AG10803 (cell line): ENCODE measurements at regions not wholly inside any gene's neighbourhood (a gene's known extent, or its start where the extent isn't known, plus 50 kb on each side); places are given as distances from the start of the nearest gene placed in this dataset.

ENCODE experiments used
- DNase-seq: peaks from one replicate; pipeline ENCODE4 v3.0.0; 2010; ENCODE audit warnings: low read depth
- H3K4me3 ChIP-seq: 2 replicates; pipeline ENCODE4 v1.5.1; 2011; ENCODE audit warnings: mild to moderate bottlenecking, low read length, control low read depth
- CTCF ChIP-seq: conservative IDR thresholded peaks from 2 replicates; pipeline ENCODE4 v1.5.1; 2011; ENCODE audit warnings: mild to moderate bottlenecking, low read length, control low read depth, inconsistent platforms

DNA sequence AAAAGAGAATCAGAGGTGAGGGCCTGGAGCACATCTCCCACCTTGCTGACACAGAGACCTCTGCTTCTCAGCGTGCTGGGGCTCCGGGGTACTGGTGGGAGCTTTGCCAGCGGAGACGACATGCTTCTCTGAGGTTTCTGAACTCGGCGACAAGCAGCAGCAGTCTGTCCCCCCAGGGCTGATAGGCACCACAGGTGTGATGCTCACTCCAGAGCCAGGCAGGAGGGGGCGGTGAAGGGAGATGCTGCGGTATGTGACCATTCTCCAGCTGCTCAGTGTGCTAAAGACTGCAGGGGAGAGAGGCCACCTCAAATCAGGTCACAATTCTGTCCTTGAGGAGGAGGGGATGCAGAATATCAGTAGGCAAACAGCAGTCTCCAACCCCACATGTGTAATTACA lies 219.9 kb downstream of the ALDH8A1 start:
- no peak overlapping the region for H3K4me3 ChIP-seq
- TF ChIP-seq CTCF: no peak
- no peak for DNase-seq

DNA sequence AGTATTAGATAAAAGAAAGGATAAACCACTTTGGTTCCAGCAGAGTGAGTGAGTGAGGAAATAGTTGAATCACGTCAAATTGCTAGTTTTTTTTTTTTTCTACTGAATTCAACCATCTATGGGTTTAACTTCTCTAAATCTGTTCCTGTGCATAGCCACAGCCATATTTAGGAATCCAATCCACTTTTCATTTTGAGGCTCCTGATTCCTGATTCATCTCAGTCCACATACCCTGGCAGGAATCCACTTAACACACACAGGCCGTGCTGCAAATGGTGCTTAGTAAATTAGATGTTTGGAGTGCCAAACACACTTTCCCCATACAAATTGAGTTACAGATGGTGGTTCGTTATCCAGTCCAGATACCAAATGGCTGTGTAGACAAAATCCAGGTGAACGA lies 220.3 kb downstream of the ALDH8A1 start:
- no peak for TF ChIP-seq CTCF
- H3K4me3 ChIP-seq: no peak overlapping the region
- DNase-seq: no peak

- TF ChIP-seq CTCF: no peak
- DNase-seq: no peak
- H3K4me3 ChIP-seq: no peak overlapping the region
Measured at GRCh38 chr6:134727081-134727480, 222.8 kb downstream of the ALDH8A1 start.

DNA sequence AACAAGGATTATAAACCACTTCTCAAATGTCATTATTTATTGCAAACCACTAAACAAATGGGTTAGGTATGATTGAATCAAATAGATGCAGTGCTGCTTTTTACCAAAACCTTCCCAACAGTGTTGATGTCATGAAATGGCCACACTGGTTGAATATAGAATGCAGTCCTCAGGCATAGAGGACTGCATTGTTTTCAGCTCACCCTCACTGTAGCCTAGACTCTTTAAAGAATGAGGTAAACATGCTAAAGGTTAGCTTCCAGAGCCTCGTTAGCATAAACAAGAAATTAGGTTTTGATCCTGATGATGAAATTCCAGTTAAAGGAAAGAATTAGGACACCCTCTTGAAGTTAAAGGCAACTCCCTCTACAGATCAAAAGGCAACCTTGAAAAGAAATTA lies 224.3 kb downstream of the ALDH8A1 start:
- TF ChIP-seq CTCF: no peak
- DNase-seq: no peak
- H3K4me3 ChIP-seq: no peak overlapping the region

DNA sequence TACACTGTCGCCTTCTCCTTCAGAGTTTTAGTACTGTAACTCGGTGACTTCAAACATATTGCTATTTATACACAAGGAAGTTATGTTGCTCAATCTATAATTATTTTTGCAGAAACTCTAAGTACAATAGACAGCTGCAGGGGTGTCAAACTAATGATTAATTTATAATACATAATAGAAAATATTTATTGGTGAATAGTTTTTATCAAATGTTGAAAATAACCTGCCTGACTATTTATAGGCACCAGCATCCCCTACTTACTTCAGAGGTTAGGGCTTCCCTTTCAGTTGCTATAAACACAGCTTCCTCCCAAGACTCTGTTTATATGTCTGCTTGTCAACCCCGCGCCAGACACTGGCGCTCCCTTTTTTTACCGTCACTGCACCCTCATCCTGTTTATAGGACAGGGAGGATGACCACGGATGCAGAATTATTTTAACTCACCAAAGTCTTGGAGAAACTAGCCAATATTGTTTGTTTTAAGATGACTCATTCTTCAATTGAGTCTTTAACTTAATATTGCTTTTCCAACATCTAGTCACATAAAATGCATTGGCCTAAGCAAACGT lies 225.0 kb downstream of the ALDH8A1 start:
- no peak for TF ChIP-seq CTCF
- no peak overlapping the region for H3K4me3 ChIP-seq
- DNase-seq: no peak

DNA sequence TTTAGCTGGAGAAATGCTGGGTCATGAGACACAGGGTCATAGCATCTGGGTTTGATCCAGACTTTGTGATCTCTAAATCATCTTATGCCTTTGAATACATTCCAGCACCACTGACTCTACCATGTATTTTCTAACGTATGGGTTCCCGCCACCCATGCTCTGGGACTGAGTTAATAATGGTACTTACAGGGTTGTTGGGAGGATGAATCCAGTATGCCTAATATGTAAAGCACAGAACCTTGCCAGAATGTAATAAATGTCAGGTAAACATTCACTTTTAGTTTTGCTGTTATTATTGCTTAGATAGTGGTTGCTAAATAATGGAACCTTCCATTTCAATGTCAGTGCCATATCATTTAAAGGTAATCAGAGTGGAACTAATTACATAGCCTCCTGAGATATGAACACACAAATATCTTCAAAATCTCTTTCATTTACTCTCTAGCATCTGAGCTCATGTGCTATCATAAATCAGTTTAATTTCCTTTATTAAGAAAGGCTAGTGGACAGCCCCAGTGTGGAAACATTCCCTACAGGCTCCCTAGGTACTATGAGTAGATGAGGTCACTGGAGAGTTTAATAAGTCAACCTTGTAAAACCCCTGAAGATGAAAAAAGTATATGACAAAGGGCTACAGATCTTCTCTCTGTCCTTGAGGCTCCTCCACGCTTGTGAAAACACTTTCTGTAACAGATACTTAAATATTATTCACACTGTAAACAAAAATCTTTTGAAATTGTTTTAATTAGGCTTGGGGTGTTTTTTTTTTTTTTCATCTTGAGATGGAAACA lies 226.6 kb downstream of the ALDH8A1 start:
- TF ChIP-seq CTCF: no peak
- no peak overlapping the region for H3K4me3 ChIP-seq
- DNase-seq: no peak
